ENCODE measurements at regions not wholly inside any gene's neighbourhood (a gene's known extent, or its start where the extent isn't known, plus 50 kb on each side); places are given as distances from the start of the nearest gene placed in this dataset.

GRCh38 chr2:132274000-132274399 is 112.2 kb upstream of the ANKRD30BL start:
- no peaks in the 10 kb centered on the region for H3K27me3 ChIP-seq (replicated peaks; ENCODE audit: control insufficient read depth, insufficient read depth, low read length)
- no peak for DNase-seq (ENCODE audit: extremely low read depth, insufficient read length)
- H3K4me3 ChIP-seq (replicated peaks; ENCODE audit: low read depth, low read length): no peak overlapping the region
- no peaks in the 10 kb centered on the region for H3K36me3 ChIP-seq (ENCODE audit: control insufficient read depth, insufficient read depth, low read length)
- TF ChIP-seq, protein P1, sequence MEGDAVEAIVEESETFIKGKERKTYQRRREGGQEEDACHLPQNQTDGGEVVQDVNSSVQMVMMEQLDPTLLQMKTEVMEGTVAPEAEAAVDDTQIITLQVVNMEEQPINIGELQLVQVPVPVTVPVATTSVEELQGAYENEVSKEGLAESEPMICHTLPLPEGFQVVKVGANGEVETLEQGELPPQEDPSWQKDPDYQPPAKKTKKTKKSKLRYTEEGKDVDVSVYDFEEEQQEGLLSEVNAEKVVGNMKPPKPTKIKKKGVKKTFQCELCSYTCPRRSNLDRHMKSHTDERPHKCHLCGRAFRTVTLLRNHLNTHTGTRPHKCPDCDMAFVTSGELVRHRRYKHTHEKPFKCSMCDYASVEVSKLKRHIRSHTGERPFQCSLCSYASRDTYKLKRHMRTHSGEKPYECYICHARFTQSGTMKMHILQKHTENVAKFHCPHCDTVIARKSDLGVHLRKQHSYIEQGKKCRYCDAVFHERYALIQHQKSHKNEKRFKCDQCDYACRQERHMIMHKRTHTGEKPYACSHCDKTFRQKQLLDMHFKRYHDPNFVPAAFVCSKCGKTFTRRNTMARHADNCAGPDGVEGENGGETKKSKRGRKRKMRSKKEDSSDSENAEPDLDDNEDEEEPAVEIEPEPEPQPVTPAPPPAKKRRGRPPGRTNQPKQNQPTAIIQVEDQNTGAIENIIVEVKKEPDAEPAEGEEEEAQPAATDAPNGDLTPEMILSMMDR (IDR thresholded peaks at IDR 0.05; ENCODE audit: insufficient read depth, low read length, poor library complexity, severe bottlenecking): no peak

GRCh38 chr2:132275396-132275795 is 113.6 kb upstream of the ANKRD30BL start:
- H3K27me3 ChIP-seq (replicated peaks; ENCODE audit: control insufficient read depth, insufficient read depth, low read length): no peaks in the 10 kb centered on the region
- no peaks in the 10 kb centered on the region for H3K36me3 ChIP-seq (ENCODE audit: control insufficient read depth, insufficient read depth, low read length)
- TF ChIP-seq, protein P1 (IDR thresholded peaks at IDR 0.05; ENCODE audit: insufficient read depth, low read length, poor library complexity, severe bottlenecking): no peak

DNA sequence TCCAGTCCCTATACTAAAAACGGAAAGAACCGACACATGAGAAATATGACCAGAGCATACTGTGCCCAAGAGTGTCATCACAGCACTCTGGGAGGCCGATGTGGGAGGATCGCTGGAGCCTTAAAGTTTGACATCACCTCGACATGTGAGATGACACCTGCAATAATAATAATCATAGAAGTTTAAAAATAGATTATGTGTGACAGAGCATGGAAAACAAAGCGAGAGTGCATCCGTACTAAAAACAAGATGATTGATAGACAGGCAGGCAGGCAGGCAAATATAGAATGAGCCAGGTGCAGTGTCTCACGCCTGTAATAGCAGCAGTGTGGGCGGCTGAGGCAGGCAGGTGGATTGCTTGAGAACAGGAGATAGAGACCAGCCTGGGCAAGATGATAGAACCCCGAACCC is 114.8 kb upstream of the ANKRD30BL start:
- DNase-seq (ENCODE audit: extremely low read depth, insufficient read length): no peak
- Histone ChIP-seq H3K27me3 (replicated peaks; ENCODE audit: control insufficient read depth, insufficient read depth, low read length) (no peaks in the 10 kb centered on the region), H3K36me3 (ENCODE audit: control insufficient read depth, insufficient read depth, low read length) (no peaks in the 10 kb centered on the region)

More at GRCh38 chr2:132275396-132275795, 113.6 kb upstream of the ANKRD30BL start:
- DNase-seq (ENCODE audit: extremely low read depth, insufficient read length): no peak
- no peak overlapping the region for H3K4me3 ChIP-seq (replicated peaks; ENCODE audit: low read depth, low read length)

GRCh38 chr2:132278267-132278666 is 116.5 kb upstream of the ANKRD30BL start:
- Histone ChIP-seq H3K27me3 (replicated peaks; ENCODE audit: control insufficient read depth, insufficient read depth, low read length) (no peaks in the 10 kb centered on the region), H3K4me3 (replicated peaks; ENCODE audit: low read depth, low read length) (no peak overlapping the region), H3K36me3 (ENCODE audit: control insufficient read depth, insufficient read depth, low read length) (no peaks in the 10 kb centered on the region)
- DNase-seq (ENCODE audit: extremely low read depth, insufficient read length): no peak
- TF ChIP-seq, protein P1 (IDR thresholded peaks at IDR 0.05; ENCODE audit: insufficient read depth, low read length, poor library complexity, severe bottlenecking): no peak

More for the DNA sequence above, 114.8 kb upstream of the ANKRD30BL start:
- TF ChIP-seq, protein P1 (IDR thresholded peaks at IDR 0.05; ENCODE audit: insufficient read depth, low read length, poor library complexity, severe bottlenecking): no peak
- H3K4me3 ChIP-seq (replicated peaks; ENCODE audit: low read depth, low read length): no peak overlapping the region

DNA sequence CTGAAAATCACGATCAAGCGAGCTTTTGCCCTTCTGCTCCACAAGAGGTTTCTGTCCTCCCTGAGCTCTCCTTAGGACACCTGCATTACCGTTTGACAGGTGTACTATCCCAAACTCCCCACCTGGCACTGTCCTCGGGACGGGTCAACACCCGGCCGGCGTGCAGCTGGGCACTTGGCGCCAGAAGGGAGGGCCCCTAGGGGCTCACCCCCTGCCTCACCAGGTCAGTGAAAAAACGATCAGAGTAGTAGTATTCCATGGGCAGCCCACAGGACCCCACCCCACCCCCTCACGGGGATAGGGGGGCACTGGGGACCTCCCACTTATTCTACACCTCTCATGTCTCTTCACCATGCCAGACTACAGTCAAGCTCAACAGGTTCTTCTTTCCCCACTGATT is 117.6 kb upstream of the ANKRD30BL start:
- TF ChIP-seq, protein P1 (IDR thresholded peaks at IDR 0.05; ENCODE audit: insufficient read depth, low read length, poor library complexity, severe bottlenecking): no peak
- no peak for DNase-seq (ENCODE audit: extremely low read depth, insufficient read length)
- Histone ChIP-seq H3K27me3 (replicated peaks; ENCODE audit: control insufficient read depth, insufficient read depth, low read length) (no peaks in the 10 kb centered on the region), H3K4me3 (replicated peaks; ENCODE audit: low read depth, low read length) (no peak overlapping the region), H3K36me3 (ENCODE audit: control insufficient read depth, insufficient read depth, low read length) (no peaks in the 10 kb centered on the region)
